Nephron progenitor cell (in vitro differentiated cells): ENCODE measurements at regions not wholly inside any gene's neighbourhood (a gene's known extent, or its start where the extent isn't known, plus 50 kb on each side); places are given as distances from the start of the nearest gene placed in this dataset.

Experiments
- DNase-seq: peaks from one replicate; pipeline ENCODE4 v3.0.0; 2021
- H3K27ac Mint-ChIP-seq: 2 replicates; pipeline ENCODE4 v1.8.0; 2021; ENCODE audit warnings: mild to moderate bottlenecking, moderate library complexity, mixed read lengths
- H3K27me3 Mint-ChIP-seq: 2 replicates; pipeline ENCODE4 v1.8.0; 2021; ENCODE audit warnings: mild to moderate bottlenecking, low read depth, mixed read lengths; ENCODE audit not compliant: poor library complexity
- H3K36me3 Mint-ChIP-seq: 2 replicates; pipeline ENCODE4 v1.8.0; 2021; ENCODE audit warnings: low read depth, mixed read lengths
- H3K4me1 Mint-ChIP-seq: 2 replicates; pipeline ENCODE4 v1.8.0; 2021; ENCODE audit warnings: mixed read lengths
- H3K4me3 Mint-ChIP-seq: 2 replicates; pipeline ENCODE4 v1.8.0; 2021; ENCODE audit warnings: mild to moderate bottlenecking, moderate library complexity, mixed read lengths
- H3K9me3 Mint-ChIP-seq: 2 replicates; pipeline ENCODE4 v1.8.0; 2021; ENCODE audit warnings: mild to moderate bottlenecking, moderate library complexity, mixed read lengths
- CTCF ChIP-seq: fragments of 200-600 bp; sonication (generic); IDR thresholded peaks from 2 replicates; pipeline ENCODE4 v1.5.0; 2021; ENCODE audit warnings: antibody characterized with exemption

DNA sequence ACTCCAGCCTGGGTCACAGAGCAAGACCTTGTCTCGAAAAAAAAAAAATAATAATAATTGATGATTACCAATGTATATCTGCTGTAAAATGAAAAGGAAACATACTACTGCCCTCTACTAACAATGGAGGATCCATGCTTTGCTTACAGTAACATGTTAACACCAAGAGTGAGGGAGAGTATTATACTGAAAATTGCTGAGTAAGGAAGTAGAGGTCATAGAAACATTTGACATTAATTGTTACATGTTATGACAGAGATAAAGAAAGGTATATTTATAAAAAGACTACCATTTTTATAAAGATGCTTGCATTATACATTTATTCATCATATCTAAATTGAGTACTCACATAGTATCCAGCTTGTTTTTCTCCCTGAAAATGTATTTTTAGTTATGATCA, 1989.8 kb upstream of the TENM3 start:
- Mint-ChIP-seq H3K9me3 (no peaks in the 10 kb centered on the region), H3K36me3 (no peaks in the 10 kb centered on the region), H3K27me3 (no peaks in the 10 kb centered on the region), H3K4me3 (no peak overlapping the region), H3K4me1 (no peaks in the 10 kb centered on the region), H3K27ac (no peak overlapping the region)
- no peak for DNase-seq
- no peak for TF ChIP-seq CTCF

DNA sequence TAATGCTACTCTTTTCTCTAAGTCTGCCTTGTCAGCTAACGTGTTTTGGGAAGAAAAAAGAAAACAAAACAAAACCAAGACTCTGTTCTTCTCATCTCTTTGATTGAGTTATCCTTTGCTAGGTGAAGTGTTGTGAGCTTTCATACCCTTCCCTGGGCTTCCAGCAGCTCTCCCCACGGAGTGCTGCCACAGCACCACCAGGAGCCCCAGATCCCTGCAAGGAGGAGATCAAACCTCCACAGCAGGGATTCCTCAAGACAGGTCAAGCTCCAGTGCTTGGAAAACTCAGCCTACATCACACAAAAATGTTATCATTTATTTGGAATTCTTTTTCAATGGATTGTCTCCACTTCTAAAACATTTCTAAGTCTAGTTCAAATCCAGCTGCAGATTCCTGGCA, 1981.9 kb upstream of the TENM3 start:
- no peaks in the 10 kb centered on the region for H3K9me3 Mint-ChIP-seq

GRCh38 chr4:180280076-180280475, 1963.1 kb upstream of the TENM3 start:
- Mint-ChIP-seq H3K4me1 (peaks cover 3% of the 10 kb centered on the region), H3K36me3 (no peaks in the 10 kb centered on the region), H3K27me3 (peaks cover 2% of the 10 kb centered on the region), H3K9me3 (no peaks in the 10 kb centered on the region), H3K27ac (no peak overlapping the region), H3K4me3 (no peak overlapping the region)
- no peak for DNase-seq
- TF ChIP-seq CTCF, result no peak

More for the DNA sequence above, 1981.9 kb upstream of the TENM3 start:
- TF ChIP-seq CTCF, result no peak
- no peak overlapping the region for H3K4me3 Mint-ChIP-seq
- no peaks in the 10 kb centered on the region for H3K4me1 Mint-ChIP-seq
- H3K27me3 Mint-ChIP-seq, result no peaks in the 10 kb centered on the region
- H3K36me3 Mint-ChIP-seq, result no peaks in the 10 kb centered on the region
- H3K27ac Mint-ChIP-seq, result no peak overlapping the region
- no peak for DNase-seq

DNA sequence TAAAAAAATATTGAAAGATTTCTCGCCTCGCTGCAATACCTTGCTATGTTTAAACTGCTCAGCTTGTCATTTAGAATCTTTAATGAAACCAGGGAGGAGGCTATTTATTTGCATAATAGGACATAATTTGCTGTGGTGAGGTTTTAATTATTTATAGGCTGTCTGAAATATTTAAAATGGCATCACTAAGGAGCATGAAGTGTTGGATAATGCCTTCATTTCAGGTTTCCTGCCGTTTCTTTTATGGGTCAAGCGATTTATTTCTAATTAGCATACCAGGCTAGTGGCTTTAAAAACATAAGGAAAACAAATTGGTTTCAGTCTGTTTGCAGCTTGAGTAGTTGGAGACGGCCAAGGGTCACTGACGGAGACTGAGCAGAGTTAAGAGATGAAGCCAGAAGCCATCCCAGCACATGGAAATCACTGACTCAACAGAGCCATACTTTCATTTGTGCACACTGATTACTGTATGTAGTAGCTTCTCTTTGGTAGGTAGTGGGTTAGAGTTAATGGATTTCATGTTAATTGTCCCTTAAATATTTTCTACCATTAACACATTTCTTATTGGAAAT, 1962.4 kb upstream of the TENM3 start:
- no peak for DNase-seq
- no peak overlapping the region for H3K4me3 Mint-ChIP-seq
- no peaks in the 10 kb centered on the region for H3K36me3 Mint-ChIP-seq

DNA sequence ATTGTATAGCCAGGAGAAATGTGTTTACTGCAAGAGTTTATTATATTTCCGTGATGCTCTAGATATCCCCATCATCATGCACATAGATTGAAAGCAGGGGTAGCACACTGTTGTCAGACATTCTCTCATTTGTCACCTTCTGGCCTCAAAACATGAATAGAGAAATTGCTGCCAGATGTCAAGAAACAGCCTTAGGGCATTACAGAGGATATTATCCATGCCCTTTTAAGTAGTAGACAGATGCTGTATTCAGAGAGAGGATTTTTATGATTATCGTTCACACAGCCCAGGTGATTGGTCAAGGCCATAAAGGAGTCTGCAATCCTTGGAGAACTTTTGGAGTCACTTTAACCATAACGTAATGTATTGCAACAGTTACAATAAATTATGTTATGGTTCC, 1961.5 kb upstream of the TENM3 start:
- H3K4me3 Mint-ChIP-seq, result no peak overlapping the region
- H3K4me1 Mint-ChIP-seq, result peaks cover 3% of the 10 kb centered on the region
- peaks cover 2% of the 10 kb centered on the region for H3K27me3 Mint-ChIP-seq
- TF ChIP-seq CTCF, result no peak
- no peak for DNase-seq
- H3K36me3 Mint-ChIP-seq, result no peaks in the 10 kb centered on the region
- no peak overlapping the region for H3K27ac Mint-ChIP-seq
- H3K9me3 Mint-ChIP-seq, result no peaks in the 10 kb centered on the region

More for the DNA sequence above, 1962.4 kb upstream of the TENM3 start:
- peaks cover 3% of the 10 kb centered on the region for H3K4me1 Mint-ChIP-seq
- TF ChIP-seq CTCF, result no peak
- H3K27me3 Mint-ChIP-seq, result peaks cover 2% of the 10 kb centered on the region
- H3K9me3 Mint-ChIP-seq, result no peaks in the 10 kb centered on the region
- H3K27ac Mint-ChIP-seq, result no peak overlapping the region

DNA sequence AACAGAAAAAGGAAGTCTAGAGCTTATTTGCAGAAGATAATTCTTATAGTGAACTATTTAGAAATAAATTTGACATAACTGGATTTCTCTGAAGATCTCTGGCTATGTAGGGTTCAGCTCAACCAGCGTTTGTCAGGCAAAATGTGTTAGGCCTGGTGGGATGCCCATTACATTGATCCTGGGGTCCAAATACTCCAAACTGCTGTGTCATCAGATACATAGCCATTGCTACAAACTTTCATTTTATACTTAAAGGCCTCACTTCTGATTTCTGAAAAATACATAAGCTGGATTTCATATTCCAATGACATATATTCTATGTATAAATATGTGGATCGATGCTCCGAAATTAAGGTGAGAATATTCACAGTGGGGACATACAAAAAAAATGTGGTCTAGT, 1958.9 kb upstream of the TENM3 start:
- TF ChIP-seq CTCF, result no peak

More for the DNA sequence above, 1958.9 kb upstream of the TENM3 start:
- H3K9me3 Mint-ChIP-seq, result no peaks in the 10 kb centered on the region
- no peak overlapping the region for H3K27ac Mint-ChIP-seq
- DNase-seq, result no peak
- no peaks in the 10 kb centered on the region for H3K36me3 Mint-ChIP-seq
- H3K4me1 Mint-ChIP-seq, result peaks cover 3% of the 10 kb centered on the region
- no peak overlapping the region for H3K4me3 Mint-ChIP-seq
- H3K27me3 Mint-ChIP-seq, result no peaks in the 10 kb centered on the region
